NB4 (cell line): ENCODE measurements at regions not wholly inside any gene's neighbourhood (a gene's known extent, or its start where the extent isn't known, plus 50 kb on each side); places are given as distances from the start of the nearest gene placed in this dataset.
"Not testable (repeated sequence)": the region's sequence is repeated elsewhere in the genome, so short reads cannot be mapped to it uniquely, and the experiment has no call there.

ENCODE experiments used
- DNase-seq: peaks from one replicate; pipeline ENCODE4 v3.0.0; 2010; ENCODE audit warnings: low read depth
- H3K4me3 ChIP-seq: one replicate; pipeline ENCODE4 v1.5.1; 2011; ENCODE audit warnings: mild to moderate bottlenecking, low read depth, low read length, moderate library complexity
- MAX ChIP-seq: IDR thresholded peaks from 2 replicates; pipeline ENCODE4 v1.6.1; 2011; ENCODE audit warnings: low read depth, low read length
- MYC ChIP-seq: IDR thresholded peaks from 2 replicates; pipeline ENCODE4 v1.6.1; 2011; ENCODE audit warnings: low read depth, low read length
- POLR2A ChIP-seq: IDR thresholded peaks from 2 replicates; pipeline ENCODE4 v1.6.1; 2011; ENCODE audit warnings: mild to moderate bottlenecking; ENCODE audit not compliant: insufficient read length; ENCODE audit errors: extremely low read depth
- TF ChIP-seq, protein P1 (sequence below): IDR thresholded peaks from one replicate; pipeline ENCODE4 v1.5.1; 2012; ENCODE audit warnings: low read depth, low read length

DNA sequence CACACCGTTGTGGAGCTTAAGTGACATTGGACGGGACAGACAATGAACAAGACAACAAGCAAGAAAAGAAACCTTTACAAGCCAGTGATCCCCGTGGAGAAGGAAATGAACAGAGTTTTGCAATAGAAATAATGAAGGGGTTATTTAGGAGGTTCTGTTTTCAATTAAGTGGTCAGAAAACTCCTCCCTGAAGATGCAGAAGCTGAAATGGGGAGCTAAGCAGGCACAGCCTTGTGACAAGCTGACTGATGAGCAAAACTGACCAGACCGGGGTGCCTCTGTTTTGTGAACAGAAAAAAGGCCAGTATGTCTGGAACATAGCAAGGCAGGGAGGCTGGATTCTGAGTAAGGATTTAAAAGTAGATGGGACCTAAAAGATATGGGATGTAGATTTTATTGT is 299.8 kb upstream of the POM121L12 start:
- TF ChIP-seq MYC = no peak
- TF ChIP-seq, protein P1, sequence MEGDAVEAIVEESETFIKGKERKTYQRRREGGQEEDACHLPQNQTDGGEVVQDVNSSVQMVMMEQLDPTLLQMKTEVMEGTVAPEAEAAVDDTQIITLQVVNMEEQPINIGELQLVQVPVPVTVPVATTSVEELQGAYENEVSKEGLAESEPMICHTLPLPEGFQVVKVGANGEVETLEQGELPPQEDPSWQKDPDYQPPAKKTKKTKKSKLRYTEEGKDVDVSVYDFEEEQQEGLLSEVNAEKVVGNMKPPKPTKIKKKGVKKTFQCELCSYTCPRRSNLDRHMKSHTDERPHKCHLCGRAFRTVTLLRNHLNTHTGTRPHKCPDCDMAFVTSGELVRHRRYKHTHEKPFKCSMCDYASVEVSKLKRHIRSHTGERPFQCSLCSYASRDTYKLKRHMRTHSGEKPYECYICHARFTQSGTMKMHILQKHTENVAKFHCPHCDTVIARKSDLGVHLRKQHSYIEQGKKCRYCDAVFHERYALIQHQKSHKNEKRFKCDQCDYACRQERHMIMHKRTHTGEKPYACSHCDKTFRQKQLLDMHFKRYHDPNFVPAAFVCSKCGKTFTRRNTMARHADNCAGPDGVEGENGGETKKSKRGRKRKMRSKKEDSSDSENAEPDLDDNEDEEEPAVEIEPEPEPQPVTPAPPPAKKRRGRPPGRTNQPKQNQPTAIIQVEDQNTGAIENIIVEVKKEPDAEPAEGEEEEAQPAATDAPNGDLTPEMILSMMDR = no peak
- TF ChIP-seq MAX = no peak
- TF ChIP-seq POLR2A = no peak
- no peak overlapping the region for H3K4me3 ChIP-seq
- DNase-seq = no peak

DNA sequence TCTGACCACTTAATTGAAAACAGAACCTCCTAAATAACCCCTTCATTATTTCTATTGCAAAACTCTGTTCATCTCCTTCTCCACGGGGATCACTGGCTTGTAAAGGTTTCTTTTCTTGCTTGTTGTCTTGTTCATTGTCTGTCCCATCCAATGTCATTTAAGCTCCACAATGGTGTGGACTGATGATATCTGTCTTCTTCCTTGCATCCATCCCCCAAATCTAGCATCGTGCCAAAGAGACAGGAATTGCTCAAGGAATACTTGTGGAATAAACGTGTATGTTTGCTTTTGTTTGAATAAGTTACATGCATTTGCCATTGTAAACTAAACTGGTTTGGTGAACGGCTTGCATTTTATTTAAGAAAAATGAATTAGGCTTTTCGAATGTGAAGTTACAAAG is 306.8 kb upstream of the POM121L12 start:
- DNase-seq, H3K4me3 ChIP-seq: not testable (repeated sequence)

GRCh38 chr7:52727632-52728031 is 307.8 kb upstream of the POM121L12 start:
- DNase-seq = no peak
- TF ChIP-seq, protein P1 = no peak
- TF ChIP-seq POLR2A = no peak
- H3K4me3 ChIP-seq = no peak overlapping the region

- DNase-seq = no peak
- H3K4me3 ChIP-seq = no peak overlapping the region
- TF ChIP-seq, protein P1 = no peak
- TF ChIP-seq MAX = no peak
- no peak for TF ChIP-seq POLR2A
- TF ChIP-seq MYC = no peak
Measured at GRCh38 chr7:52726986-52727385, 308.4 kb upstream of the POM121L12 start.

- no peak for TF ChIP-seq MAX
- no peak for TF ChIP-seq MYC
- TF ChIP-seq, protein P1 = no peak
- TF ChIP-seq POLR2A = no peak
- DNase-seq = no peak
- no peak overlapping the region for H3K4me3 ChIP-seq
Measured at GRCh38 chr7:52726493-52726892, 308.9 kb upstream of the POM121L12 start.

DNA sequence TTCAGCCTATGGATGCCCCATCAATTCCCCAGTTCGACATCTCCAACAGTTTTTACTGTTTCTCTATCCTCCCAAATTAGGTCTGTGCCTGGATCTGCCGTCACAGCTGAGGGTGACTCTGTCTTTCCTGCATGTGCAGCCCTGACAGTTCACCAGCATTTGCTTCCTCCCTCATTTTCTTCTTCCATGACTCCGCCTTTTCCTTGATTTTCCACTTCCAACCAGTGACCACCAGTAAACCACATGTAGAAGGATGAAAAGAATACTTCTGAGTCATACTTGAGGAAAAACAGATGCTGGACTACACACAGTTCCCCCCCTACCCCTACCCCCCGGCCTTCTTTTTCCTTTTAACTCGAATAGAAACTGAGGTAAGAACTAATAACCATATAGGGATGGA is 311.8 kb upstream of the POM121L12 start:
- TF ChIP-seq MAX (no peak), POLR2A (no peak), MYC (no peak)
- TF ChIP-seq, protein P1 = no peak
- no peak overlapping the region for H3K4me3 ChIP-seq
- no peak for DNase-seq
